GM18505 (cell line): ENCODE measurements at regions not wholly inside any gene's neighbourhood (a gene's known extent, or its start where the extent isn't known, plus 50 kb on each side); places are given as distances from the start of the nearest gene placed in this dataset.

ENCODE experiments used
- ATAC-seq: cut with Tn5 transposase; IDR thresholded peaks from one replicate; pipeline ENCODE4 v1.9.1; 2021; ENCODE audit not compliant: unreplicated experiment
- POLR2A ChIP-seq: IDR thresholded peaks from 4 replicates; pipeline ENCODE4 v1.6.1; 2011; ENCODE audit warnings: borderline replicate concordance; ENCODE audit not compliant: insufficient read depth, insufficient read length; ENCODE audit errors: extremely low read depth

- no peak for ATAC-seq
- no peak for TF ChIP-seq POLR2A
These were observed 71.1 kb upstream of the SDK1 start for GRCh38 chr7:3229904-3230470.

DNA sequence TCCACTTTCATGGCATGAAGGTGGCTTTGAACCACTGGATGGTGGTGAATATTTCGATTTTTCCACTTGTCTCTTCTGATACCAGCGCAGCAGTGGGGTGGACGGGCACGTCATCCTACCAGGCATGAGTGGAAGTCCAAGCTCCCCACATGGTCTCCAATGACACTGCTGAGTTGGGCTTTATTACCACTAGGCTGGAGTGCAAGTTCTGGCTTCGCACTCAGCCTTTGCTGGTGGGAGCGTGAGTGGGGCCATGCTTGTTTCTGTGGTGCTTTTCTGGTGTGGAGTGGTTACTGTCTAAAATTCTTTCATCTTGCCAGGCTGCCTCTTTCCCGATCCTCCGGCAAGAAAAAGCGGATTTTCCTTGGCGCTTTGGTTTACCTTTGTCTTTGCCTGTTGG, 70.1 kb upstream of the SDK1 start:
- TF ChIP-seq POLR2A: no peak

DNA sequence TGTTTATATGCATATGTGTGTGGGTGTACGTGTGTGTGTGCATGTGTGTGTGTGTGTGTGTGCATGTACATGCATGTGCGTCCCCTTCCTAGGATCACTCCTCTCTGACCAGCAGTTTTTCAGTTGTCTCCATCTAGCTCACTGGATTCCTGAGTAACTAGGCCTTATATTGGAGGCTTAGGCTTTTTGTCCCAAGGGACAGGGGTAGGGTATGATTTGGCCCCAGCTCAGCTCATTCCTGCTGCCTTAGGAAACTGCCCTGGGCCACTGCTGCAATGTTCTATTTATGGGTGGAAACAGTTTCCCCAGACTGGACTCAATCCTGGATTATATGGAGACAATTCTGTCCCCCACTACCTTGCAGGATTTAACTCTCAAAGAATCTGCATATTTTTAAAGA, 68.8 kb upstream of the SDK1 start:
- TF ChIP-seq POLR2A: no peak
- no peak for ATAC-seq

More for the DNA sequence above, 70.1 kb upstream of the SDK1 start:
- no peak for ATAC-seq

- TF ChIP-seq POLR2A: no peak
- no peak for ATAC-seq
These were observed 67.8 kb upstream of the SDK1 start for GRCh38 chr7:3233301-3233700.

DNA sequence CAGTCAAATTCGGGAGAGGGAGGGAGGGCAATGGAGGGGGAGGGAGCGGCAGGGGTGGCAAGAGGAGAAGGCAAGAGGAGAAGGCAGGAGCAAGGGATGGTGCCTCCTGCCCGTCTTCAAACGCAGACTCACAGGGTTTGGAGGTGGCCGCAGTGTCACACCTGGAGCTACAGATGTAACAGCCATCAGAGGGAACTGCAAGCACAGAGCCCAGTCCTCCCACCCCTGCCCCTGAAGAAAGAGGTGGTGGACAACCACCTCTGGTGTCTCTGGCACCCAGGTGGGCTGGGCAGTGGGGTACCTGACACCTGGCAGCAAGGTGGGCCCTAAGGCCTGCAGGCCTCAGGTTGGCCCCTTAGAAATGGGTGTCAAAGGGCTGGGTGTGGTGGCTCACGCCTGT, 67.0 kb upstream of the SDK1 start:
- no peak for TF ChIP-seq POLR2A
- ATAC-seq: no peak

GRCh38 chr7:3234851-3235250, 66.2 kb upstream of the SDK1 start:
- no peak for ATAC-seq
- no peak for TF ChIP-seq POLR2A

DNA sequence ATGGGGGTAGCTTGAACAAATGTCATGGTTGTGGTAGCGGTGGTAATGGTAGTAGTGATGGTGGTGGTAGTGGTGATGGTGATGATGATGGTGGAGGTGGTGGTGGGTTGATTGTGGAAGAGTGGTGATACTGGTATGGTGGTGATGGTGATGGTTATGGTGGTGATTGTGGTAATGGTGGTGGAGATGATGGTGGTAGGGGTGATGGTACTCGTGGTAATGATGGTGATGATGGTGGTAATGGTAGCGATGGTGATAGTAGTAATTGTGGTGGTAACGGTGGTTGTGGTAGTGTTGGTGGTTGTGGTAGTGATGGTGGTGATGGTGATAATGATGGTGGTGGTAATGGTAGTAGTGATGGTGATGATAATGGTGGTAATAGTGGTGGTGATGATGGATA, 65.7 kb upstream of the SDK1 start:
- no peak for TF ChIP-seq POLR2A
- no peak for ATAC-seq

GRCh38 chr7:3236268-3236667, 64.8 kb upstream of the SDK1 start:
- no peak for ATAC-seq
- TF ChIP-seq POLR2A: no peak

DNA sequence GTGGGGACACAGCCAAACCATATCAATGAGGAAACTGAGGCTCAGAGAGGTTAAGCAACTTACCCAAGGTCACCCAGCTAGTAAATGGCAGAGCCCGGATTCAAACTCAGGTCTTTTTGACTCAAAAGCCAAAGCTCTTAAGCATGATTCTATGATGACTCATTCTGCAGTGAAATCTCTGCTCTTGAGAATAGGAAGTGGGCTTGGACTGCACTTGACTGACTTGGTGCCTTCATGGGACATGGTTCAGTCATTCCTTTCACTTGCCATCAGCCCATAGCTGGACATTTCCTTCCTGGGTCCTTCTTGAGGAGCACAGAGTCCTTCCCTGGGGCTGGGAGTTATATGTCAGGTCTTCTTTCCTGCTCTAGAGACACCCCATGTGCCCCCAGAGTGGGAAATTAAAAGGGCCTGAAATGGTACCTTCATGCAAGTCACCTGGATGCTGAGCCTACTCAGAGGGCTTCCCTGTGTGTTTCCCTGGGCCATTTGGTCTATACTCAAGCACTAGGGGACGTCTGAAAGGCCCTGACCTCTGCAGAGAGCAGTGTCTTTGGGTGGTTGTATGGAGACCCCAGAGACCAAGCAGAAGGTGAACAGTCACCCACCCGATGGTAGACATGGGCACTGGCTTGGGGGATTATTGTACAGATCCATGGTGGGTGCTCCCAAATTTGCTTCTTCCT, 62.4 kb upstream of the SDK1 start:
- TF ChIP-seq POLR2A: no peak
- ATAC-seq: no peak

GRCh38 chr7:3239291-3239691, 61.8 kb upstream of the SDK1 start:
- no peak for TF ChIP-seq POLR2A

DNA sequence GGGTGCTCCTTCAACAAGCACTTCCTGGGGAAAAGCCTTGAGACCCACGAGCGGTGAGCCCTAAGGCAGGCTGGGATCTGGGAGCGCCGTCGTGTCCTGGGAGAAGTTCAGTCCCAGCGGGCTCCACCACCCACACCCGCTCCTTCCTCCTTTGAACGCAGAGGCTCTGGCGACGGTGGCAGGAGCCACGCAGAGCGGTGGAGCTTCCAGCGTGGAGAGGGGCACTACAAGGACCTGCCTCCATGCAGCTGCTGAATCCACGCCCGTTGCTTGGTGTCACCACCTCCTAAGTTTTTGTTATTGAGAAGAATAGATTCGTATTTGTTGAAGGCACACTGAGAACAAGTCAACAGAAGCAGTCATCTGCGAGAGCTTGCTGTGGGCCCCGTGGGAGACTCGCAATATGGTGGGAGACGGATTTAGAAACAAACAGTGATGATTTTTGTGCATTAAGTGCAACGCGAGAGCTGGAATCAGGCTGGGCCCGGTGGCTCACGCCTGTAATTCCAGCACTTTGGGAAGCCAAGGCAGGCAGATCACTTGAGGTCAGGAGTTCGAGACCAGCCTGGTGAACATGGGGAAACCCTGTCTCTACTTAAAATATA, 60.1 kb upstream of the SDK1 start:
- no peak for TF ChIP-seq POLR2A
- ATAC-seq: no peak

More at GRCh38 chr7:3239291-3239691, 61.8 kb upstream of the SDK1 start:
- no peak for ATAC-seq

DNA sequence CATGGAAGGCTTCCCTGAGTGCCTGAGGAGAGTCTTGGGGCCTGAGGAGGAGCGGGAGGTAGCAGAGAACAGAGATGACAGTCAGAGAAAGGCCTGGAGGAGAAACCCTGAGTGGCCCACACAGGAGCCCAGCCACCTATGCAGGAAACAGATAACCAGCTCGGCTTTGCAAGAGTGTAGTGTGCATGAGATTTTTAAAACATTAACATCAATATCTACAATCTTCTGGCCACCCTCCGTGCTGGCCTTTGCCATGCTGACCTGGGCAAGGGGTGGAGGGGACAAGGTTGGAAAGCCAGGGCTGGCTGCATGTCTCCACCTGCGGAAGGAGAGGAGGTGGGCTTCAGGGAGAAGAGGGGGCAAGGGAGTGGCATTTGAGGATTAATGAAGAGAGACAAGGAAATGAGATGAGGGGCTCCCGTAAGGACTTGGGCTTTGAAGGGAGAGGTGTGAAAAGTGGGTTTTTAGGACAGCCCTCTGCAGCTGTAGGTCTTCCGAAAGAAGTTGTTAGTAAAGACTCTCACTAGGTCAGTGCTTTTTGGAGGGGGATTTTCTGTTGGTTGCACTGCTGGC, 59.3 kb upstream of the SDK1 start:
- ATAC-seq: no peak
- no peak for TF ChIP-seq POLR2A

GRCh38 chr7:3242398-3242972, 58.6 kb upstream of the SDK1 start:
- TF ChIP-seq POLR2A: no peak
- no peak for ATAC-seq
